HEK293 (cell line): ENCODE measurements at regions not wholly inside any gene's neighbourhood (a gene's known extent, or its start where the extent isn't known, plus 50 kb on each side); places are given as distances from the start of the nearest gene placed in this dataset.

ENCODE experiments used
- CTCF ChIA-PET: fragments of 350-600 bp; formaldehyde crosslinking; extraction: SDS; loops from one replicate; lab custom pipeline; 2021; ENCODE audit warnings: antibody characterized with exemption; lab: Yijun Ruan, JAX
- POLR2A ChIA-PET: fragments of 300-600 bp; formaldehyde crosslinking; extraction: SDS; loops from one replicate; lab custom pipeline; 2020; ENCODE audit warnings: antibody characterized with exemption, inconsistent platforms; lab: Yijun Ruan, JAX
- H3K27ac ChIP-seq: fragments of 200-500 bp; sonication (Bioruptor generic); 2 replicates; pipeline ENCODE4 v1.5.1; 2014; ENCODE audit warnings: low read depth, low read length, control low read depth, inconsistent platforms; ENCODE audit errors: extremely low read depth
- H3K36me3 ChIP-seq, 2 experiments: fragments of 200-500 bp in 1 of 2; sonication (Bioruptor generic) in 1 of 2; 1 replicate in 1 of 2; 2 replicates in 1 of 2; pipeline ENCODE4 v1.5.1; 2014 to 2017; ENCODE audit warnings: inconsistent platforms in 2 of 2, low read length in 2 of 2; ENCODE audit not compliant: control insufficient read depth in 2 of 2, insufficient read depth in 1 of 2
- H3K4me1 ChIP-seq: fragments of 200-500 bp; sonication (Bioruptor generic); 2 replicates; pipeline ENCODE4 v1.5.1; 2014; ENCODE audit warnings: mild to moderate bottlenecking, low read length, inconsistent platforms; ENCODE audit not compliant: control insufficient read depth, insufficient read depth
- H3K4me3 ChIP-seq: 2 replicates; pipeline ENCODE4 v1.5.1; 2011; ENCODE audit warnings: low read depth, mild to moderate bottlenecking, control low read depth, low read length, moderate library complexity
- H3K9me3 ChIP-seq: fragments of 200-500 bp; sonication (Bioruptor generic); 2 replicates; pipeline ENCODE4 v1.5.1; 2014; ENCODE audit warnings: low read depth, low read length, inconsistent platforms; ENCODE audit not compliant: control insufficient read depth, insufficient read depth
- BCL11B ChIP-seq: fragments of 450-650 bp; formaldehyde crosslinking; IDR thresholded peaks from 2 replicates; pipeline ENCODE4 v1.5.1; 2016; ENCODE audit warnings: low read depth, missing biosample characterization, missing genetic modification characterization
- FEZF1 ChIP-seq: fragments of 450-650 bp; formaldehyde crosslinking; IDR thresholded peaks from 2 replicates; pipeline ENCODE4 v1.5.1; 2016; ENCODE audit warnings: missing biosample characterization, missing genetic modification characterization
- GLIS1 ChIP-seq: fragments of 450-650 bp; formaldehyde crosslinking; IDR thresholded peaks from 2 replicates; pipeline ENCODE4 v1.5.1; 2016; ENCODE audit warnings: missing biosample characterization, missing genetic modification characterization
- INSM2 ChIP-seq: fragments of 450-650 bp; formaldehyde crosslinking; IDR thresholded peaks from 2 replicates; pipeline ENCODE4 v1.5.1; 2016; ENCODE audit warnings: missing biosample characterization, missing genetic modification characterization
- KLF10 ChIP-seq: fragments of 450-650 bp; IDR thresholded peaks from 2 replicates; pipeline ENCODE4 v1.5.1; 2018; ENCODE audit warnings: missing biosample characterization, mild to moderate bottlenecking, missing genetic modification characterization
- RBAK ChIP-seq: fragments of 450-650 bp; formaldehyde crosslinking; IDR thresholded peaks from 2 replicates; pipeline ENCODE4 v1.5.1; 2016; ENCODE audit warnings: missing biosample characterization, missing genetic modification characterization
- SCRT1 ChIP-seq: fragments of 450-650 bp; formaldehyde crosslinking; IDR thresholded peaks from 2 replicates; pipeline ENCODE4 v1.5.1; 2016; ENCODE audit warnings: missing biosample characterization, missing genetic modification characterization, borderline replicate concordance
- SCRT2 ChIP-seq: fragments of 450-650 bp; formaldehyde crosslinking; IDR thresholded peaks from 2 replicates; pipeline ENCODE4 v1.5.1; 2016; ENCODE audit warnings: missing biosample characterization, missing genetic modification characterization
- TCF7L2 ChIP-seq: IDR thresholded peaks from 2 replicates; pipeline ENCODE4 v1.6.1; 2011; ENCODE audit warnings: low read depth, mild to moderate bottlenecking, inconsistent platforms, low read length, moderate library complexity, borderline replicate concordance
- ZFHX2 ChIP-seq: fragments of 450-650 bp; formaldehyde crosslinking; conservative IDR thresholded peaks from 2 replicates; pipeline ENCODE4 v1.5.1; 2016; ENCODE audit warnings: missing biosample characterization, missing genetic modification characterization
- ZFP69B ChIP-seq: fragments of 450-650 bp; formaldehyde crosslinking; IDR thresholded peaks from 2 replicates; pipeline ENCODE4 v1.5.1; 2016; ENCODE audit warnings: missing biosample characterization, missing genetic modification characterization
- ZNF19 ChIP-seq: fragments of 450-650 bp; formaldehyde crosslinking; IDR thresholded peaks from 2 replicates; pipeline ENCODE4; 2016; ENCODE audit warnings: missing biosample characterization, missing genetic modification characterization, low read depth
- ZNF341 ChIP-seq: fragments of 450-650 bp; formaldehyde crosslinking; IDR thresholded peaks from 2 replicates; pipeline ENCODE4; 2016; ENCODE audit warnings: low read depth, missing biosample characterization, missing genetic modification characterization
- ZNF530 ChIP-seq: fragments of 450-650 bp; formaldehyde crosslinking; IDR thresholded peaks from 2 replicates; pipeline ENCODE4 v1.5.1; 2016; ENCODE audit warnings: low read depth, missing biosample characterization, missing genetic modification characterization
- ZNF560 ChIP-seq: fragments of 450-650 bp; formaldehyde crosslinking; IDR thresholded peaks from 2 replicates; pipeline ENCODE4 v1.5.1; 2017; ENCODE audit warnings: missing biosample characterization, missing genetic modification characterization, borderline replicate concordance
- ZNF580 ChIP-seq: fragments of 450-650 bp; formaldehyde crosslinking; IDR thresholded peaks from 2 replicates; pipeline ENCODE4 v1.5.1; 2016; ENCODE audit warnings: missing biosample characterization, missing genetic modification characterization
- ZNF623 ChIP-seq: fragments of 450-650 bp; formaldehyde crosslinking; IDR thresholded peaks from 2 replicates; pipeline ENCODE4 v1.5.1; 2016; ENCODE audit warnings: missing biosample characterization, missing genetic modification characterization
- ZNF76 ChIP-seq: fragments of 450-650 bp; formaldehyde crosslinking; IDR thresholded peaks from 2 replicates; pipeline ENCODE4; 2016; ENCODE audit warnings: low read depth, missing biosample characterization, missing genetic modification characterization, borderline replicate concordance
- ZNF785 ChIP-seq: fragments of 450-650 bp; formaldehyde crosslinking; IDR thresholded peaks from 2 replicates; pipeline ENCODE4 v1.5.1; 2016; ENCODE audit warnings: missing biosample characterization, missing genetic modification characterization
- ZNF792 ChIP-seq: fragments of 450-650 bp; formaldehyde crosslinking; IDR thresholded peaks from 2 replicates; pipeline ENCODE4 v1.5.1; 2016; ENCODE audit warnings: missing biosample characterization, missing genetic modification characterization
- ZSCAN16 ChIP-seq: fragments of 450-650 bp; formaldehyde crosslinking; IDR thresholded peaks from 2 replicates; pipeline ENCODE4 v1.5.1; 2016; ENCODE audit warnings: missing biosample characterization, missing genetic modification characterization
- ZSCAN18 ChIP-seq: fragments of 450-650 bp; formaldehyde crosslinking; IDR thresholded peaks from 2 replicates; pipeline ENCODE4 v1.5.1; 2016; ENCODE audit warnings: missing biosample characterization, missing genetic modification characterization

- TF ChIP-seq ZNF785 (tag by site-specific recombination) (no peak), KLF10 (tag by site-specific recombination) (no peak), ZNF560 (tag by site-specific recombination) (no peak), ZNF341 (tag by site-specific recombination) (no peak), ZNF580 (tag by site-specific recombination) (no peak), ZNF530 (tag by site-specific recombination) (no peak)
These were observed 308.8 kb upstream of the USP24 start (continued) for GRCh38 chr1:55524006-55524405.

GRCh38 chr1:55522982-55523381 lies 307.8 kb upstream of the USP24 start:
- Histone ChIP-seq H3K4me1 (no peaks in the 10 kb centered on the region), H3K4me3 (no peak overlapping the region), H3K9me3 (no peaks in the 10 kb centered on the region), H3K27ac (no peak overlapping the region), H3K36me3 (no peaks in the 10 kb centered on the region)
- POLR2A ChIA-PET = interaction anchor here (0.6 kb wide), 1 partner anchor 149 kb away, joined by 5 read pairs; no protein-coding TSS in a partner anchor
- CTCF ChIA-PET = interaction anchor here (1.6 kb wide), 1 partner anchor 147 kb away, joined by 4 read pairs; no protein-coding TSS in a partner anchor
- no peak for TF ChIP-seq ZNF530 (tag by site-specific recombination)
- no peak for TF ChIP-seq TCF7L2
- TF ChIP-seq ZFHX2 (tag by site-specific recombination) = no peak
- peak; percentile 91 for TF ChIP-seq SCRT2
- TF ChIP-seq SCRT1 = peak; percentile 80

- ChIA-PET POLR2A (interaction anchor here (0.6 kb wide), 1 partner anchor 148 kb away, joined by 5 read pairs; no protein-coding TSS in a partner anchor), CTCF (interaction anchor here (1.6 kb wide), 1 partner anchor 146 kb away, joined by 4 read pairs; no protein-coding TSS in a partner anchor)
- Histone ChIP-seq H3K4me3 (no peak overlapping the region), H3K9me3 (no peaks in the 10 kb centered on the region), H3K4me1 (no peaks in the 10 kb centered on the region), H3K27ac (no peak overlapping the region), H3K36me3 (no peaks in the 10 kb centered on the region)
- TF ChIP-seq ZNF341 (tag by site-specific recombination) = no peak
These were observed 307.3 kb upstream of the USP24 start for GRCh38 chr1:55522353-55522903.

- ChIA-PET CTCF (no interaction called here), POLR2A (no interaction called here)
- H3K9me3 ChIP-seq = no peaks in the 10 kb centered on the region
- no peak overlapping the region for H3K4me3 ChIP-seq
- H3K27ac ChIP-seq = no peak overlapping the region
- H3K36me3 ChIP-seq = no peaks in the 10 kb centered on the region
- H3K4me1 ChIP-seq = no peaks in the 10 kb centered on the region
- TF ChIP-seq RBAK (tag by site-specific recombination) = no peak
- no peak for TF ChIP-seq GLIS1
- TF ChIP-seq ZSCAN18 (tag by site-specific recombination) = no peak
- TF ChIP-seq FEZF1 (tag by site-specific recombination) = no peak
- TF ChIP-seq ZFP69B (tag by site-specific recombination) = no peak
- no peak for TF ChIP-seq BCL11B (tag by site-specific recombination)
- no peak for TF ChIP-seq ZNF76
- TF ChIP-seq ZNF19 = no peak
- TF ChIP-seq INSM2 = no peak
- TF ChIP-seq ZNF792 = no peak
- TF ChIP-seq ZSCAN16 (tag by site-specific recombination) = no peak
- TF ChIP-seq ZNF623 (tag by site-specific recombination) = no peak
These were observed 305.7 kb upstream of the USP24 start for GRCh38 chr1:55520861-55521260.
